HCT116 (cell line): ENCODE measurements at regions not wholly inside any gene's neighbourhood (a gene's known extent, or its start where the extent isn't known, plus 50 kb on each side); places are given as distances from the start of the nearest gene placed in this dataset.

Experiments
- ATAC-seq: fragments of 200-7000 bp; cut with Tn5 transposase; 2 replicates; pipeline ENCODE4 v1.9.1; 2020; ENCODE audit warnings: mild to moderate bottlenecking, moderate library complexity
- BruUV-seq: library from RNA; stranded (reverse); fragments of 400-500 nt; replicated peaks from 2 replicates; lab custom pipeline; 2021; lab: Mats Ljungman, UMichigan
- CTCF ChIA-PET: fragments of 300-600 bp; sonication (Branson Sonifier 250); formaldehyde crosslinking; loops from one replicate; lab custom pipeline; 2021; ENCODE audit warnings: antibody characterized with exemption; lab: Charles Lee
- POLR2A ChIA-PET: fragments of 300-600, 350-600 bp; sonication (Branson Sonifier 250); formaldehyde crosslinking; loops from one replicate; lab custom pipeline; 2021; ENCODE audit warnings: antibody characterized with exemption; lab: Charles Lee
- RAD21 ChIA-PET, 2 experiments: fragments of 300-600 bp; sonication (Branson Sonifier 250); formaldehyde crosslinking; loops; one replicate each; lab custom pipeline; 2023; ENCODE audit warnings: low total read pairs in 2 of 2; ENCODE audit not compliant: uncharacterized antibody in 2 of 2, unreplicated experiment in 2 of 2, low non-redundant PET in 1 of 2; lab: Charles Lee
- DNase-seq: peaks from one replicate; pipeline ENCODE4 v3.0.0-alpha.2; 2010; ENCODE audit warnings: low read depth, low spot score
- H2AFZ ChIP-seq: fragments of 200-600 bp; shearing (Covaris generic), sonication (generic); 2 replicates; pipeline ENCODE4 v1.6.1; 2017; ENCODE audit warnings: low read depth, mixed run types, mixed read lengths, antibody characterized with exemption, low read length; ENCODE audit not compliant: poor library complexity, severe bottlenecking
- H3K27ac ChIP-seq: 2 replicates; pipeline ENCODE4 v1.5.1; 2012; ENCODE audit warnings: low read depth, low read length
- H3K27me3 ChIP-seq: fragments of 200-600 bp; sonication (generic); 2 replicates; pipeline ENCODE4 v1.6.1; 2016; ENCODE audit warnings: mixed run types, low read length, mixed read lengths; ENCODE audit not compliant: insufficient read depth
- H3K36me3 ChIP-seq, 2 experiments: fragments of 200-500 bp in 1 of 2; fragments of 200-600 bp in 1 of 2; sonication (Bioruptor generic) in 1 of 2; sonication (generic) in 1 of 2; 2 replicates each; pipeline versions ENCODE4 v1.5.1 to v1.6.1; 2014 to 2016; ENCODE audit warnings: low read length in 2 of 2, inconsistent platforms in 1 of 2, mixed read lengths in 1 of 2, mixed run types in 1 of 2; ENCODE audit not compliant: insufficient read depth in 2 of 2, control insufficient read depth in 1 of 2
- H3K4me1 ChIP-seq, 2 experiments: fragments of 200-600 bp in 1 of 2; sonication (generic) in 1 of 2; 2 replicates each; pipeline versions ENCODE4 v1.5.1 to v1.6.1; 2012 to 2017; ENCODE audit warnings: low read length in 2 of 2, inconsistent platforms in 1 of 2, mild to moderate bottlenecking in 1 of 2, mixed read lengths in 1 of 2, mixed run types in 1 of 2, moderate library complexity in 1 of 2; ENCODE audit not compliant: insufficient read depth in 2 of 2, control insufficient read depth in 1 of 2
- H3K4me2 ChIP-seq: fragments of 200-600 bp; sonication (generic); 2 replicates; pipeline ENCODE4 v1.6.1; 2017; ENCODE audit warnings: mixed run types, low read length, mixed read lengths
- H3K4me3 ChIP-seq, 2 experiments: fragments of 200-600 bp in 1 of 2; sonication (generic) in 1 of 2; replicated peaks in 1 of 2; 2 replicates each; pipeline ENCODE4 v1.5.1; 2011 to 2016; ENCODE audit warnings: low read length in 2 of 2, control low read depth in 1 of 2, low read depth in 1 of 2, mild to moderate bottlenecking in 1 of 2, mixed read lengths in 1 of 2, mixed run types in 1 of 2
- H3K79me2 ChIP-seq: fragments of 200-600 bp; sonication (generic); 2 replicates; pipeline ENCODE4 v1.6.1; 2017; ENCODE audit warnings: mild to moderate bottlenecking, mixed run types, low read length, moderate library complexity, mixed read lengths; ENCODE audit not compliant: insufficient read depth
- H3K9ac ChIP-seq: fragments of 200-600 bp; sonication (generic); 2 replicates; pipeline ENCODE4 v1.6.1; 2016; ENCODE audit warnings: low read length, mixed read lengths
- H3K9me2 ChIP-seq: fragments of 200-600 bp; sonication (generic), shearing (Covaris generic); 2 replicates; pipeline ENCODE4 v1.6.1; 2017; ENCODE audit warnings: mixed run types, mild to moderate bottlenecking, moderate library complexity; ENCODE audit not compliant: insufficient read depth
- H3K9me3 ChIP-seq, 2 experiments: fragments of 200-500 bp in 1 of 2; fragments of 200-600 bp in 1 of 2; sonication (Bioruptor generic) in 1 of 2; sonication (generic) in 1 of 2; 2 replicates each; pipeline ENCODE4 v1.6.1; 2014 to 2017; ENCODE audit warnings: low read length in 2 of 2, mixed read lengths in 2 of 2, inconsistent platforms in 1 of 2, low read depth in 1 of 2, mild to moderate bottlenecking in 1 of 2, mixed run types in 1 of 2, moderate library complexity in 1 of 2; ENCODE audit not compliant: control insufficient read depth in 1 of 2, insufficient read depth in 1 of 2
- H4K20me1 ChIP-seq: fragments of 200-600 bp; sonication (generic), shearing (Covaris generic); 2 replicates; pipeline ENCODE4 v1.6.1; 2017; ENCODE audit warnings: mixed run types, mild to moderate bottlenecking, moderate library complexity; ENCODE audit not compliant: insufficient read depth
- ATF3 ChIP-seq: IDR thresholded peaks from 2 replicates; pipeline ENCODE4 v1.6.1; 2012
- POLR2AphosphoS5 ChIP-seq: IDR thresholded peaks from 2 replicates; pipeline ENCODE4 v1.6.1; 2011; ENCODE audit warnings: mild to moderate bottlenecking, low read depth, low read length, moderate library complexity
- RAD21 ChIP-seq: IDR thresholded peaks from 2 replicates; pipeline ENCODE4 v1.6.1; 2012; ENCODE audit warnings: low read depth, mild to moderate bottlenecking
- SIN3A ChIP-seq: IDR thresholded peaks from 2 replicates; pipeline ENCODE4 v1.6.1; 2012; ENCODE audit warnings: low read depth
- SP1 ChIP-seq: IDR thresholded peaks from 2 replicates; pipeline ENCODE4 v1.6.1; 2012; ENCODE audit warnings: low read depth
- intact Hi-C: fragments of 100-400 bp; cut with micrococcal nuclease; formaldehyde crosslinking; loops from 2 replicates; pipeline ENCODE4 v1.10.0; 2022

- Histone ChIP-seq H3K79me2 (no peaks in the 10 kb centered on the region), H3K4me2 (no peak overlapping the region), H3K9me3 (no peaks in the 10 kb centered on the region), H3K9me2 (no peaks in the 10 kb centered on the region), H3K27me3 (no peaks in the 10 kb centered on the region)
- POLR2A ChIA-PET = no interaction called here
- no peak for TF ChIP-seq POLR2AphosphoS5
- TF ChIP-seq, all 23 proteins: peak for 0
- BruUV-seq = no TSS peak
- H3K9ac ChIP-seq = no peak overlapping the region
- no peak overlapping the region for H3K4me3 ChIP-seq
- ATAC-seq (no peak), DNase-seq (no peak)
- H4K20me1 ChIP-seq = no peaks in the 10 kb centered on the region
- no peaks in the 10 kb centered on the region for H3K36me3 ChIP-seq
- no peak overlapping the region for H2AFZ ChIP-seq
- ChIA-PET CTCF (no interaction called here), RAD21 (no interaction called here)
- H3K27ac ChIP-seq = no peak overlapping the region
- intact Hi-C loops = no loop called here
- H3K4me1 ChIP-seq = no peaks in the 10 kb centered on the region
Measured at GRCh38 chr3:166274351-166275023, 437.3 kb upstream of the BCHE start.

- Histone ChIP-seq H3K9me2 (no peaks in the 10 kb centered on the region), H3K79me2 (no peaks in the 10 kb centered on the region), H3K4me3 (no peak overlapping the region), H3K27me3 (no peaks in the 10 kb centered on the region), H3K9me3 (no peaks in the 10 kb centered on the region), H2AFZ (no peak overlapping the region), H3K9ac (no peak overlapping the region), H3K4me1 (no peaks in the 10 kb centered on the region), H4K20me1 (no peaks in the 10 kb centered on the region), H3K27ac (no peak overlapping the region), H3K36me3 (no peaks in the 10 kb centered on the region), H3K4me2 (no peak overlapping the region)
- DNase-seq (no peak), ATAC-seq (no peak)
- POLR2A ChIA-PET = no interaction called here
- RAD21 ChIA-PET = no interaction called here
- BruUV-seq = no TSS peak
- intact Hi-C loops = no loop called here
- CTCF ChIA-PET = no interaction called here
- TF ChIP-seq SP1 = no peak
- TF ChIP-seq ATF3 = no peak
- TF ChIP-seq RAD21 = no peak
- TF ChIP-seq SIN3A = no peak
Measured at GRCh38 chr3:166270429-166270828, 433.2 kb upstream of the BCHE start.
